Transverse colon (tissue), 4 donors: ENCODE measurements at regions not wholly inside any gene's neighbourhood (a gene's known extent, or its start where the extent isn't known, plus 50 kb on each side); places are given as distances from the start of the nearest gene placed in this dataset.

ENCODE experiments used
- DNase-seq: peaks from one replicate; pipeline ENCODE4 v3.0.0-alpha.2; 2019
- H3K27ac ChIP-seq, 4 donors: fragments of 200-600 bp; sonication (generic); 2 replicates each; pipeline ENCODE4 v1.5.1; 2016 to 2018; ENCODE audit warnings: inconsistent platforms in 4 of 4
- H3K27me3 ChIP-seq: fragments of 200-600 bp; sonication (generic); 2 replicates; pipeline ENCODE4 v1.5.1; 2017; ENCODE audit warnings: inconsistent platforms
- H3K36me3 ChIP-seq, 4 donors: fragments of 200-600 bp; sonication (generic); 2 replicates each; pipeline ENCODE4 v1.5.1; 2017 to 2019; ENCODE audit warnings: inconsistent platforms in 4 of 4
- H3K4me1 ChIP-seq, 4 donors: fragments of 200-600 bp; sonication (generic); 2 replicates each; pipeline ENCODE4 v1.5.1; 2017 to 2020; ENCODE audit warnings: inconsistent platforms in 4 of 4
- H3K4me3 ChIP-seq, 4 donors: fragments of 200-600 bp; sonication (generic); 1 replicate in 1 of 4; 2 replicates in 3 of 4; pipeline versions ENCODE4 v1.5.1 to v1.6.1; 2017 to 2019; ENCODE audit warnings: inconsistent platforms in 4 of 4
- H3K9me3 ChIP-seq, 2 donors: fragments of 200-600 bp; sonication (generic); 2 replicates each; pipeline ENCODE4 v1.5.1; 2017 to 2019; ENCODE audit warnings: inconsistent platforms in 2 of 2
- CTCF ChIP-seq, 5 experiments: fragments of 200-600 bp in 3 of 5; fragments of 450-650 bp in 2 of 5; sonication (generic) in 3 of 5; IDR thresholded peaks; 1 replicate in 2 of 5; 2 replicates in 3 of 5; pipeline ENCODE4 v1.5.1; 2016 to 2017; ENCODE audit warnings: antibody characterized with exemption in 5 of 5, inconsistent platforms in 3 of 5, mild to moderate bottlenecking in 2 of 5, moderate library complexity in 1 of 5
- EP300 ChIP-seq: sonication (generic); formaldehyde crosslinking; IDR thresholded peaks from one replicate; pipeline ENCODE4 v1.6.1; 2017; ENCODE audit warnings: antibody characterized with exemption, low read depth
- POLR2A ChIP-seq: fragments of 450-650 bp; IDR thresholded peaks from one replicate; pipeline ENCODE4 v1.6.1; 2016; ENCODE audit warnings: antibody characterized with exemption, mild to moderate bottlenecking, moderate library complexity
- POLR2AphosphoS5 ChIP-seq, 3 donors: sonication (generic); formaldehyde crosslinking; IDR thresholded peaks; one replicate each; pipeline ENCODE4 v1.6.1; 2016; ENCODE audit warnings: antibody characterized with exemption in 3 of 3
- WGBS, 2 donors: methylation state at CpG; one replicate each; pipeline ENCODE4 v1.1.5; 2018; ENCODE audit warnings: low coverage in 1 of 2; 5-methylcytosine and 5-hydroxymethylcytosine counted together
- in situ Hi-C, 4 donors: fragments of 200-750 bp; cut with MboI; loops; one replicate each; pipeline versions ENCODE4 v1.15.0 to v1.15.1; 2017; ENCODE audit warnings: low sequenced_read_pairs in 3 of 4, low pct_ligation_motif_present in 1 of 4, low pct_unique_long_range_greater_than_20kb in 1 of 4
- intact Hi-C: fragments of 100-400 bp; cut with DNase I; formaldehyde crosslinking; loops from one replicate; pipeline ENCODE4 v1.15.1; 2023; ENCODE audit warnings: low total_unique reads

- TF ChIP-seq POLR2A (no peak), EP300 (no peak), POLR2AphosphoS5 (IDR thresholded peaks at IDR 0.05) (no peak), CTCF (IDR thresholded peaks at IDR 0.05) (no peak)
- intact Hi-C loops (no loop called here), in situ Hi-C loops (no loop called here)
- H3K27ac ChIP-seq = no peak overlapping the region
- H3K4me3 ChIP-seq = no peak overlapping the region
- H3K36me3 ChIP-seq = no peaks in the 10 kb centered on the region
- no peaks in the 10 kb centered on the region for H3K9me3 ChIP-seq
- DNase-seq = no peak
- 62 to 68% methylated on average over 8 of the region's 8 CpGs for WGBS, 2 donors
- H3K27me3 ChIP-seq = no peaks in the 10 kb centered on the region
- no peaks in the 10 kb centered on the region for H3K4me1 ChIP-seq
Observed at GRCh38 chr6:95848717-95849116, 167.1 kb upstream of the FUT9 start.

- Histone ChIP-seq H3K36me3 (no peaks in the 10 kb centered on the region), H3K4me1 (no peaks in the 10 kb centered on the region), H3K27me3 (no peaks in the 10 kb centered on the region), H3K4me3 (no peak overlapping the region), H3K9me3 (no peaks in the 10 kb centered on the region), H3K27ac (no peak overlapping the region)
- no peak for DNase-seq
- TF ChIP-seq POLR2AphosphoS5 (IDR thresholded peaks at IDR 0.05) (no peak), POLR2A (no peak), CTCF (IDR thresholded peaks at IDR 0.05) (no peak), EP300 (no peak)
- in situ Hi-C loops = no loop called here
- intact Hi-C loops = no loop called here
- 77 to 100% methylated on average over 1 to 7 of the region's 7 CpGs for WGBS, 2 donors
Observed at GRCh38 chr6:95856876-95857364, 158.9 kb upstream of the FUT9 start.

DNA sequence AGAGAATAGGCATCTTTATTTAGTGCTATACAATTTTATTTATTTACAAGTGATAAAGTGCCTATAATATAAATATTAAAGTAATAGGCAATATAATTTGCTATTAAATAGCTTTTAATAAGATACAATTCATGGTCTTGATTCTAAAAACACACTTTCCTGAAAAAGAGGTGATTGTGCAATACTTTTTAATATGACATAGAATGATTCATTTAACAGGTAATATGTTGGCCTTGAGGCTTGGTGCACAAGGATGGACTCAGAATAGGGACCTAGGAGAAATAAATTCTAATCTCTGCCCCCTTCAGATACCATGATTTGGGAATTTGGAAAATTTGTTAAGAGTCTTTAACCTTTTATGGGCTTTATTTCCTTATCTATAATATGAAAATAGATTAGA is 149.9 kb upstream of the FUT9 start:
- in situ Hi-C loops (no loop called here), intact Hi-C loops (no loop called here)
- TF ChIP-seq CTCF (IDR thresholded peaks at IDR 0.05) (no peak), POLR2A (no peak), POLR2AphosphoS5 (IDR thresholded peaks at IDR 0.05) (no peak), EP300 (no peak)

DNA sequence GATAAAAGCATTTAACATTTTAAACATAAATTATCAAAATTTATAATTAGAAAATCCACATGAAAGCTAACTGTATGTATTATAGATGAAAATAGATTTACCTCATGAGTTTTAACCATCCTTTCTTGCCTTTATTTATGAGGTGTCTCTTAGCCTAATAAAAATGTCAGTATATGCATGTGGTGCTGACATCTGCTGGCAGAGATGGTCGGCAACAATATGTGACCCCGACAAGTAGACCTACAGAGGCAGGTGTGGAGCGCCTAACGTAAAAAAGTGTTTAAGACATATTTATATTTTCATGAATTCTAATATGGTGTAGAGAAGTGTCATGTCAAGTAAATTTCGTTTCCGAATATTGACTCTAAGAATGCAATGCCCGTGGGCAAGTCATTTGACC is 149.0 kb upstream of the FUT9 start:
- Histone ChIP-seq H3K4me3 (no peak overlapping the region), H3K27me3 (no peaks in the 10 kb centered on the region), H3K4me1 (no peaks in the 10 kb centered on the region), H3K27ac (no peak overlapping the region), H3K9me3 (no peaks in the 10 kb centered on the region), H3K36me3 (no peaks in the 10 kb centered on the region)
- 42% methylated on average over 7 of the region's 7 CpGs for WGBS, 2 donors
- intact Hi-C loops = no loop called here
- DNase-seq = peak; percentile 7
- TF ChIP-seq CTCF (IDR thresholded peaks at IDR 0.05) (peak in 1 of 5 experiments; percentile 16), POLR2AphosphoS5 (IDR thresholded peaks at IDR 0.05) (no peak)
- in situ Hi-C loops = no loop called here

More for the DNA sequence above, 149.9 kb upstream of the FUT9 start:
- H3K27ac ChIP-seq = no peak overlapping the region
- H3K4me1 ChIP-seq = no peaks in the 10 kb centered on the region
- H3K36me3 ChIP-seq = no peaks in the 10 kb centered on the region
- no peak for DNase-seq
- H3K9me3 ChIP-seq = no peaks in the 10 kb centered on the region
- H3K27me3 ChIP-seq = no peaks in the 10 kb centered on the region
- H3K4me3 ChIP-seq = no peak overlapping the region
